ENCODE measurements at regions not wholly inside any gene's neighbourhood (a gene's known extent, or its start where the extent isn't known, plus 50 kb on each side); places are given as distances from the start of the nearest gene placed in this dataset.

- no peaks in the 10 kb centered on the region for H3F3A ChIP-seq (ENCODE audit: insufficient read depth)
- no peaks in the 10 kb centered on the region for H3K9me3 ChIP-seq (ENCODE audit: low read depth)
- no peaks in the 10 kb centered on the region for H3K4me1 ChIP-seq (ENCODE audit: insufficient read depth)
- no peaks in the 10 kb centered on the region for H4K20me1 ChIP-seq (ENCODE audit: insufficient read depth)
- H3K79me2 ChIP-seq (ENCODE audit: insufficient read depth): no peaks in the 10 kb centered on the region
- 10 to 22% methylated on average over 4 of the region's 4 CpGs for WGBS, 2 experiments (ENCODE audit: low coverage in 1 of 2, low lambda C conversion rate in 2 of 2, missing lambda C conversion rate in 2 of 2)
- DNase-seq: no peak
- H3K4me3 ChIP-seq: no peak overlapping the region
- peaks cover 26% of the 10 kb centered on the region for H3K27me3 ChIP-seq (replicated peaks; ENCODE audit: insufficient read depth)
- in situ Hi-C loops (cut with MboI): no loop called here
- no peak overlapping the region for H3K9ac ChIP-seq
- no peaks in the 10 kb centered on the region for H3K9me2 ChIP-seq (ENCODE audit: insufficient read depth)
- H3K27ac ChIP-seq: no peak overlapping the region
- H2AFZ ChIP-seq: no peak overlapping the region
- no peaks in the 10 kb centered on the region for H3K36me3 ChIP-seq (ENCODE audit: low read depth)
- TF ChIP-seq EZH2phosphoT487 (IDR thresholded peaks at IDR 0.05; ENCODE audit: insufficient read depth, low read depth) (no peak), EZH2 (IDR thresholded peaks at IDR 0.05; ENCODE audit: insufficient read depth, poor library complexity, severe bottlenecking) (no peak)
- no peak overlapping the region for H3K4me2 ChIP-seq (ENCODE audit: unreplicated experiment)
Observed at GRCh38 chr9:38269775-38270174, 122.7 kb upstream of the ALDH1B1 start.

GRCh38 chr9:38263532-38263931 lies 129.0 kb upstream of the ALDH1B1 start:
- peak; percentile 45 for DNase-seq
- no peak overlapping the region for H3K4me2 ChIP-seq (ENCODE audit: unreplicated experiment)
- WGBS, 2 experiments (ENCODE audit: low coverage in 1 of 2, low lambda C conversion rate in 2 of 2, missing lambda C conversion rate in 2 of 2): 3 to 18% methylated on average over 1 of the region's 1 CpG
- H3K9me2 ChIP-seq (ENCODE audit: insufficient read depth): no peaks in the 10 kb centered on the region
- H3K4me3 ChIP-seq: no peak overlapping the region
- H3K27ac ChIP-seq: no peak overlapping the region
- no peaks in the 10 kb centered on the region for H4K20me1 ChIP-seq (ENCODE audit: insufficient read depth)
- in situ Hi-C loops (cut with MboI): no loop called here
- H3K79me2 ChIP-seq (ENCODE audit: insufficient read depth): no peaks in the 10 kb centered on the region
- peaks cover 12% of the 10 kb centered on the region; the same call in 1 of the 2 replicates for H3K27me3 ChIP-seq (replicated peaks; ENCODE audit: insufficient read depth)
- no peak overlapping the region for H3K9ac ChIP-seq
- no peaks in the 10 kb centered on the region for H3K9me3 ChIP-seq (ENCODE audit: low read depth)
- no peaks in the 10 kb centered on the region for H3F3A ChIP-seq (ENCODE audit: insufficient read depth)
- H3K4me1 ChIP-seq (ENCODE audit: insufficient read depth): no peaks in the 10 kb centered on the region
- TF ChIP-seq EZH2phosphoT487 (IDR thresholded peaks at IDR 0.05; ENCODE audit: insufficient read depth, low read depth) (no peak), EZH2 (IDR thresholded peaks at IDR 0.05; ENCODE audit: insufficient read depth, poor library complexity, severe bottlenecking) (no peak)
- H3K36me3 ChIP-seq (ENCODE audit: low read depth): no peaks in the 10 kb centered on the region
- no peak overlapping the region for H2AFZ ChIP-seq

DNA sequence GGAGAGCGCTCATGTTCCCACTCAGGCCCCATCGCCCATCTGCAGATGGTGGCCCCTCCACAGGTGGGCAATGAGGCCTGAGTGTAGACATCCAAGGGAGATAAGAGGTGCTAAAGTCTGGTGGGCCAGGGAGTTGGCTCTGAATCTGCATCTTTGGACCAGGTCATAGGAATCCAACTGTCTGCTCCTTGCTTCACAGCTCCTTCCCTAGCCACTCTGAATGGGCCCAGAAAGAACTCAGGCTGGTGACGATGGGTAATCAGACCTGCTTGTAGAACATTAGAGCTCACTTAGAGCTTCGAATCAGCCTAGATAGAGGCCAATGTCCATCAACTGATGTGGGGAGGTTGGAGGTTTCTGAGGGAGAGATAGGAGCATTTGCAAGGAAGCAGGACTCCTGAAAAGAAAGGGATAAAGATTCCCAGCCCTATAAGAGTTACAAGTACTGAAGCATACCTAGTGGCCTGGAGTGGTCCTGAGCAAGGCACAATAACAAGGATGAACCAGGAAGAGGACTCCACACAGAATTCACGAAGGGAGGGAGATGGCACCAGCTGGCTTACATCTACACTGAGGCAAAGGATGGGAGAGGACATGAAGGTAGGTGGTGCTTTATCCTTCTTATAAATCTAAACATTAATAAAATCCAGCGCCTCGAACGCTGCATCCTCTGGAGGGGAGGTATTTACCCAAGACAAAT lies 132.8 kb upstream of the ALDH1B1 start:
- 66 to 73% methylated on average over 8 of the region's 8 CpGs for WGBS, 2 experiments (ENCODE audit: low coverage in 1 of 2, low lambda C conversion rate in 2 of 2, missing lambda C conversion rate in 2 of 2)
- Histone ChIP-seq H3K79me2 (ENCODE audit: insufficient read depth) (no peaks in the 10 kb centered on the region), H3K9me2 (ENCODE audit: insufficient read depth) (no peaks in the 10 kb centered on the region), H3K27ac (no peak overlapping the region), H3K27me3 (replicated peaks; ENCODE audit: insufficient read depth) (peaks cover 8% of the 10 kb centered on the region; the same call in 1 of the 2 replicates), H3F3A (ENCODE audit: insufficient read depth) (no peaks in the 10 kb centered on the region), H3K9me3 (ENCODE audit: low read depth) (no peaks in the 10 kb centered on the region), H3K9ac (no peak overlapping the region), H4K20me1 (ENCODE audit: insufficient read depth) (no peaks in the 10 kb centered on the region), H3K4me1 (ENCODE audit: insufficient read depth) (no peaks in the 10 kb centered on the region), H3K4me3 (no peak overlapping the region), H2AFZ (no peak overlapping the region), H3K36me3 (ENCODE audit: low read depth) (no peaks in the 10 kb centered on the region), H3K4me2 (ENCODE audit: unreplicated experiment) (no peak overlapping the region)
- DNase-seq: no peak
- no peak for TF ChIP-seq EZH2phosphoT487 (IDR thresholded peaks at IDR 0.05; ENCODE audit: insufficient read depth, low read depth)
- no peak for TF ChIP-seq EZH2 (IDR thresholded peaks at IDR 0.05; ENCODE audit: insufficient read depth, poor library complexity, severe bottlenecking)
- in situ Hi-C loops (cut with MboI): loop anchor here (10.0 kb wide), 1 partner anchor 65 kb away; no protein-coding TSS in a partner anchor

GRCh38 chr9:38259056-38259455 lies 133.4 kb upstream of the ALDH1B1 start:
- H3K4me2 ChIP-seq (ENCODE audit: unreplicated experiment): no peak overlapping the region
- in situ Hi-C loops (cut with MboI): loop anchor here (10.0 kb wide), 1 partner anchor 64 kb away; no protein-coding TSS in a partner anchor

More at GRCh38 chr9:38259056-38259455, 133.4 kb upstream of the ALDH1B1 start:
- no peak overlapping the region for H3K9ac ChIP-seq
- TF ChIP-seq EZH2 (IDR thresholded peaks at IDR 0.05; ENCODE audit: insufficient read depth, poor library complexity, severe bottlenecking) (no peak), EZH2phosphoT487 (IDR thresholded peaks at IDR 0.05; ENCODE audit: insufficient read depth, low read depth) (no peak)
- DNase-seq: no peak
- H3K36me3 ChIP-seq (ENCODE audit: low read depth): no peaks in the 10 kb centered on the region
- no peaks in the 10 kb centered on the region for H3K9me2 ChIP-seq (ENCODE audit: insufficient read depth)
- no peaks in the 10 kb centered on the region for H3F3A ChIP-seq (ENCODE audit: insufficient read depth)
- H3K4me3 ChIP-seq: no peak overlapping the region
- no peak overlapping the region for H2AFZ ChIP-seq
- H3K9me3 ChIP-seq (ENCODE audit: low read depth): no peaks in the 10 kb centered on the region
- H3K4me1 ChIP-seq (ENCODE audit: insufficient read depth): no peaks in the 10 kb centered on the region
- 13 to 26% methylated on average over 2 of the region's 2 CpGs for WGBS, 2 experiments (ENCODE audit: low coverage in 1 of 2, low lambda C conversion rate in 2 of 2, missing lambda C conversion rate in 2 of 2)
- peaks cover 4% of the 10 kb centered on the region; the same call in 1 of the 2 replicates for H3K27me3 ChIP-seq (replicated peaks; ENCODE audit: insufficient read depth)
- no peak overlapping the region for H3K27ac ChIP-seq
- H4K20me1 ChIP-seq (ENCODE audit: insufficient read depth): no peaks in the 10 kb centered on the region
- no peaks in the 10 kb centered on the region for H3K79me2 ChIP-seq (ENCODE audit: insufficient read depth)
